Neural cell (in vitro differentiated cells): ENCODE measurements at regions not wholly inside any gene's neighbourhood (a gene's known extent, or its start where the extent isn't known, plus 50 kb on each side); places are given as distances from the start of the nearest gene placed in this dataset.

ENCODE experiments used
- H2AFZ ChIP-seq: fragments of 200-600, 300-800 bp; sonication (generic), shearing (Covaris generic); 2 replicates; pipeline ENCODE4 v1.6.0; 2014; ENCODE audit warnings: low read depth, mild to moderate bottlenecking, antibody characterized with exemption, low read length, moderate library complexity
- H3F3A ChIP-seq: fragments of 200-600 bp; shearing (Covaris generic); 2 replicates; pipeline ENCODE4 v1.6.1; 2016; ENCODE audit warnings: mild to moderate bottlenecking, moderate library complexity, mixed read lengths, antibody characterized with exemption, low read length; ENCODE audit not compliant: insufficient read depth, poor library complexity, severe bottlenecking
- H3K27ac ChIP-seq: fragments of 200-600, 300-800 bp; sonication (generic), shearing (Covaris generic); 2 replicates; pipeline ENCODE4 v1.5.1; 2014; ENCODE audit warnings: mild to moderate bottlenecking, low read length, moderate library complexity
- H3K27me3 ChIP-seq: fragments of 300-800, 200-600 bp; sonication (generic), shearing (Covaris generic); 2 replicates; pipeline ENCODE4 v1.6.0; 2014; ENCODE audit warnings: mild to moderate bottlenecking, low read depth, low read length, moderate library complexity; ENCODE audit not compliant: insufficient read depth
- H3K36me3 ChIP-seq: fragments of 300-800, 200-600 bp; sonication (generic), shearing (Covaris generic); 2 replicates; pipeline ENCODE4 v1.5.1; 2014; ENCODE audit warnings: mild to moderate bottlenecking, antibody characterized with exemption, low read length, moderate library complexity; ENCODE audit not compliant: insufficient read depth
- H3K4me2 ChIP-seq: fragments of 300-800, 200-600 bp; sonication (generic), shearing (Covaris generic); 2 replicates; pipeline ENCODE4 v1.6.0; 2014; ENCODE audit warnings: mild to moderate bottlenecking, low read length
- H3K4me3 ChIP-seq: fragments of 300-800, 200-600 bp; sonication (generic), shearing (Covaris generic); 2 replicates; pipeline ENCODE4 v1.5.1; 2014; ENCODE audit warnings: mild to moderate bottlenecking, low read length, moderate library complexity
- H3K79me2 ChIP-seq: fragments of 200-600 bp; shearing (Covaris generic); replicated peaks from 2 replicates; pipeline ENCODE4 v1.6.0; 2014; ENCODE audit warnings: mild to moderate bottlenecking, low read length, moderate library complexity; ENCODE audit not compliant: insufficient read depth
- H3K9ac ChIP-seq: fragments of 300-800, 200-600 bp; sonication (generic), shearing (Covaris generic); 2 replicates; pipeline ENCODE4 v1.6.1; 2016; ENCODE audit warnings: mild to moderate bottlenecking, low read length, mixed read lengths
- H3K9me2 ChIP-seq: fragments of 200-600 bp; shearing (Covaris generic); 2 replicates; pipeline ENCODE4 v1.6.1; 2016; ENCODE audit warnings: mild to moderate bottlenecking, low read length, mixed read lengths; ENCODE audit not compliant: insufficient read depth
- H3K9me3 ChIP-seq: fragments of 200-600, 300-800 bp; sonication (generic), shearing (Covaris generic); 2 replicates; pipeline ENCODE4 v1.6.1; 2016; ENCODE audit warnings: mild to moderate bottlenecking, mixed run types, low read length, moderate library complexity, mixed read lengths
- H4K20me1 ChIP-seq: fragments of 200-600 bp; shearing (Covaris generic); 2 replicates; pipeline ENCODE4 v1.6.1; 2016; ENCODE audit warnings: mild to moderate bottlenecking, mixed run types; ENCODE audit not compliant: insufficient read depth
- CTCF ChIP-seq: fragments of 450-650 bp; IDR thresholded peaks from 2 replicates; pipeline ENCODE4 v1.5.1; 2014; ENCODE audit warnings: antibody characterized with exemption, mild to moderate bottlenecking, moderate library complexity; ENCODE audit not compliant: poor library complexity, severe bottlenecking
- EP300 ChIP-seq: fragments of 450-650 bp; conservative IDR thresholded peaks from 2 replicates; pipeline ENCODE4 v1.6.1; 2014; ENCODE audit warnings: antibody characterized with exemption, mild to moderate bottlenecking, moderate library complexity; ENCODE audit not compliant: poor library complexity, severe bottlenecking
- REST ChIP-seq: IDR thresholded peaks from 2 replicates; pipeline ENCODE4 v1.6.1; 2012; ENCODE audit warnings: borderline replicate concordance
- SMC3 ChIP-seq: fragments of 450-650 bp; conservative IDR thresholded peaks from 2 replicates; pipeline ENCODE4 v1.6.1; 2014; ENCODE audit warnings: antibody characterized with exemption, mild to moderate bottlenecking, moderate library complexity; ENCODE audit not compliant: poor library complexity

DNA sequence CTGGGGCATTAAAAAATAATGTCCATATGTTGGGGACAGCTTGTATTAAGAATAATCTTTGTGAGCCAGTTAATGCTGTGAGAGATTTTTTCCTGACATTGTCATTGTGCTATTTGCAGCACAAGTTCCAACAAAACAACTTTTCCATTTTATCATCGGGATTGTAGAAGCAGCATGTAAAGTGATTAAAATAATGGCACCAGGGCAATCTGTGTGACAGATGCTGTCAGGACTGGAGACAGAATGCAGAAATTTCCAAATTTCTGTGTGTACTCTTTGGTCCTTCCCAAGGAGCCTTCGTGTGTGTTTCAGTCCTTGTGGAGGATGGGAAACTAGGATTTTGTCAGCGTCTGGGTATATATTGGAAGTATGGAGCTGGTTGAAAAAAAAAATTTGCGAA is 101.5 kb upstream of the LIMCH1 start:
- TF ChIP-seq REST = peak; percentile 46
- TF ChIP-seq EP300 = no peak
- Histone ChIP-seq H4K20me1 (no peaks in the 10 kb centered on the region), H3K4me2 (peak overlapping the region; percentile 2), H3K9me3 (no peaks in the 10 kb centered on the region), H3K79me2 (no peaks in the 10 kb centered on the region), H3K9ac (peak overlapping the region; percentile 20), H3F3A (no peaks in the 10 kb centered on the region), H3K27ac (peak overlapping the region; percentile 56), H3K9me2 (no peaks in the 10 kb centered on the region), H3K27me3 (no peaks in the 10 kb centered on the region), H2AFZ (no peak overlapping the region), H3K36me3 (no peaks in the 10 kb centered on the region), H3K4me3 (peak overlapping the region; percentile 26)

GRCh38 chr4:41437111-41437536 is 100.8 kb upstream of the LIMCH1 start:
- peak overlapping the region; percentile 2 for H3K4me2 ChIP-seq
- peak overlapping the region; percentile 20 for H3K9ac ChIP-seq
- TF ChIP-seq CTCF = no peak
- no peak for TF ChIP-seq REST
- no peak for TF ChIP-seq EP300

DNA sequence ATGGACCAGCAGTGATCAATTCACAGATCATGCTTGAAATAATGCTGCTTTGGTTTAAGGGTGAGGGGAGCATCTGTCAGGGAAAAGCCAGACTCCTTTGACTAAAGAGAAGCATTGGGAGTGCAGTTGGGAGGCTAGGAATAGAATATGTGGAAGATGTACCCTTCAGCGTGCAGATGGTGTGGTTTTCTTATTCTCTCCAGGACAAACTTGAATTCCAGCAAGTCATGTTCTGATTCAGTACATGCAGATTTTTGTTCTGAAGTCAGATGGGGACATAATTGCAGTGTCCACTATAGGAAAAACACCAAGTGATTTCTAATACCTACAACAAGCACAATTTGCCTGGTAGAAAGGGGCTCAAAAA is 99.0 kb upstream of the LIMCH1 start:
- Histone ChIP-seq H4K20me1 (no peaks in the 10 kb centered on the region), H3K27ac (no peak overlapping the region), H3K9me2 (no peaks in the 10 kb centered on the region), H3K9me3 (no peaks in the 10 kb centered on the region), H3K36me3 (no peaks in the 10 kb centered on the region), H3K79me2 (no peaks in the 10 kb centered on the region), H3K27me3 (no peaks in the 10 kb centered on the region), H3K4me3 (no peak overlapping the region), H3F3A (no peaks in the 10 kb centered on the region), H3K4me2 (no peak overlapping the region), H3K9ac (no peak overlapping the region), H2AFZ (no peak overlapping the region)
- no peak for TF ChIP-seq SMC3

More at GRCh38 chr4:41437111-41437536, 100.8 kb upstream of the LIMCH1 start:
- H3K9me2 ChIP-seq = no peaks in the 10 kb centered on the region
- H3F3A ChIP-seq = no peaks in the 10 kb centered on the region
- H3K27ac ChIP-seq = peak overlapping the region; percentile 56
- H3K9me3 ChIP-seq = no peaks in the 10 kb centered on the region
- H3K36me3 ChIP-seq = no peaks in the 10 kb centered on the region
- no peaks in the 10 kb centered on the region for H3K79me2 ChIP-seq
- H4K20me1 ChIP-seq = no peaks in the 10 kb centered on the region
- H3K27me3 ChIP-seq = no peaks in the 10 kb centered on the region
- H3K4me3 ChIP-seq = peak overlapping the region; percentile 26
- H2AFZ ChIP-seq = no peak overlapping the region
